Neural cell (in vitro differentiated cells): ENCODE measurements at regions not wholly inside any gene's neighbourhood (a gene's known extent, or its start where the extent isn't known, plus 50 kb on each side); places are given as distances from the start of the nearest gene placed in this dataset.

Experiments used
- H2AFZ ChIP-seq: fragments of 200-600, 300-800 bp; sonication (generic), shearing (Covaris generic); 2 replicates; pipeline ENCODE4 v1.6.0; 2014; ENCODE audit warnings: low read depth, mild to moderate bottlenecking, antibody characterized with exemption, low read length, moderate library complexity
- H3F3A ChIP-seq: fragments of 200-600 bp; shearing (Covaris generic); 2 replicates; pipeline ENCODE4 v1.6.1; 2016; ENCODE audit warnings: mild to moderate bottlenecking, moderate library complexity, mixed read lengths, antibody characterized with exemption, low read length; ENCODE audit not compliant: insufficient read depth, poor library complexity, severe bottlenecking
- H3K27ac ChIP-seq: fragments of 200-600, 300-800 bp; sonication (generic), shearing (Covaris generic); 2 replicates; pipeline ENCODE4 v1.5.1; 2014; ENCODE audit warnings: mild to moderate bottlenecking, low read length, moderate library complexity
- H3K27me3 ChIP-seq: fragments of 300-800, 200-600 bp; sonication (generic), shearing (Covaris generic); 2 replicates; pipeline ENCODE4 v1.6.0; 2014; ENCODE audit warnings: mild to moderate bottlenecking, low read depth, low read length, moderate library complexity; ENCODE audit not compliant: insufficient read depth
- H3K36me3 ChIP-seq: fragments of 300-800, 200-600 bp; sonication (generic), shearing (Covaris generic); 2 replicates; pipeline ENCODE4 v1.5.1; 2014; ENCODE audit warnings: mild to moderate bottlenecking, antibody characterized with exemption, low read length, moderate library complexity; ENCODE audit not compliant: insufficient read depth
- H3K4me2 ChIP-seq: fragments of 300-800, 200-600 bp; sonication (generic), shearing (Covaris generic); 2 replicates; pipeline ENCODE4 v1.6.0; 2014; ENCODE audit warnings: mild to moderate bottlenecking, low read length
- H3K4me3 ChIP-seq: fragments of 300-800, 200-600 bp; sonication (generic), shearing (Covaris generic); 2 replicates; pipeline ENCODE4 v1.5.1; 2014; ENCODE audit warnings: mild to moderate bottlenecking, low read length, moderate library complexity
- H3K79me2 ChIP-seq: fragments of 200-600 bp; shearing (Covaris generic); replicated peaks from 2 replicates; pipeline ENCODE4 v1.6.0; 2014; ENCODE audit warnings: mild to moderate bottlenecking, low read length, moderate library complexity; ENCODE audit not compliant: insufficient read depth
- H3K9ac ChIP-seq: fragments of 300-800, 200-600 bp; sonication (generic), shearing (Covaris generic); 2 replicates; pipeline ENCODE4 v1.6.1; 2016; ENCODE audit warnings: mild to moderate bottlenecking, low read length, mixed read lengths
- H3K9me2 ChIP-seq: fragments of 200-600 bp; shearing (Covaris generic); 2 replicates; pipeline ENCODE4 v1.6.1; 2016; ENCODE audit warnings: mild to moderate bottlenecking, low read length, mixed read lengths; ENCODE audit not compliant: insufficient read depth
- H3K9me3 ChIP-seq: fragments of 200-600, 300-800 bp; sonication (generic), shearing (Covaris generic); 2 replicates; pipeline ENCODE4 v1.6.1; 2016; ENCODE audit warnings: mild to moderate bottlenecking, mixed run types, low read length, moderate library complexity, mixed read lengths
- H4K20me1 ChIP-seq: fragments of 200-600 bp; shearing (Covaris generic); 2 replicates; pipeline ENCODE4 v1.6.1; 2016; ENCODE audit warnings: mild to moderate bottlenecking, mixed run types; ENCODE audit not compliant: insufficient read depth
- CTCF ChIP-seq: fragments of 450-650 bp; IDR thresholded peaks from 2 replicates; pipeline ENCODE4 v1.5.1; 2014; ENCODE audit warnings: antibody characterized with exemption, mild to moderate bottlenecking, moderate library complexity; ENCODE audit not compliant: poor library complexity, severe bottlenecking
- EP300 ChIP-seq: fragments of 450-650 bp; conservative IDR thresholded peaks from 2 replicates; pipeline ENCODE4 v1.6.1; 2014; ENCODE audit warnings: antibody characterized with exemption, mild to moderate bottlenecking, moderate library complexity; ENCODE audit not compliant: poor library complexity, severe bottlenecking
- EZH2 ChIP-seq: fragments of 200-600, 300-800 bp; shearing (Covaris generic), sonication (generic); IDR thresholded peaks from 2 replicates; pipeline ENCODE4 v1.6.1; 2014; ENCODE audit warnings: antibody characterized with exemption, low read length, borderline replicate concordance, mild to moderate bottlenecking; ENCODE audit not compliant: insufficient read depth, poor library complexity, severe bottlenecking
- MXI1 ChIP-seq: fragments of 450-650 bp; conservative IDR thresholded peaks from 2 replicates; pipeline ENCODE4 v1.6.1; 2014; ENCODE audit warnings: antibody characterized with exemption, mild to moderate bottlenecking; ENCODE audit not compliant: poor library complexity, severe bottlenecking
- POLR2AphosphoS5 ChIP-seq: IDR thresholded peaks from 2 replicates; pipeline ENCODE4 v1.6.1; 2012
- RAD21 ChIP-seq: fragments of 450-650 bp; conservative IDR thresholded peaks from 2 replicates; pipeline ENCODE4 v1.6.1; 2014; ENCODE audit warnings: antibody characterized with exemption, mild to moderate bottlenecking, moderate library complexity
- REST ChIP-seq: IDR thresholded peaks from 2 replicates; pipeline ENCODE4 v1.6.1; 2012; ENCODE audit warnings: borderline replicate concordance
- SMC3 ChIP-seq: fragments of 450-650 bp; conservative IDR thresholded peaks from 2 replicates; pipeline ENCODE4 v1.6.1; 2014; ENCODE audit warnings: antibody characterized with exemption, mild to moderate bottlenecking, moderate library complexity; ENCODE audit not compliant: poor library complexity
- TAF1 ChIP-seq: IDR thresholded peaks from 2 replicates; pipeline ENCODE4 v1.6.1; 2012; ENCODE audit warnings: low read depth

DNA sequence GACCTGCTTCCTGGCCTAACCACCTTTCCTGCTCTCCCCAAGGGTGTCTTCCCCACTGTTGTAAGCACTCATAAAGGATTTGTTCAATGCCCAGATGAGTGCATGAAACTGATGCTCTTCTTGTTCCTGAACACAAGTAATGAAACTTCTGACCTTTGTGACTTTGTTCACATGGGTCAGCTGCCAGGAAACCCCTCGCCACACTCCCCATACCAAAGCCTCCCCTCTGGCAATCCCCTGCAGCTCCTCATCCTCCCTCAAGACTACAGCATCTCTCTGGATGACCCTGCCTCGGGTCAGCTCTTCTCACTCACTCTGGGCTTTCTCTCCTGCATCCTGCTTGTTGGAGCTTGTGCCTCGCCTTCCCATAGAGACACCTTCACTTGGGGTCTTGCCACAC, 72.2 kb upstream of the SPTLC1 start:
- Histone ChIP-seq H3K4me3 (no peak overlapping the region), H3K9me3 (no peaks in the 10 kb centered on the region), H3K36me3 (no peaks in the 10 kb centered on the region), H3K79me2 (no peaks in the 10 kb centered on the region), H2AFZ (no peak overlapping the region), H3K9ac (no peak overlapping the region), H3F3A (no peaks in the 10 kb centered on the region), H3K27me3 (no peaks in the 10 kb centered on the region), H3K4me2 (no peak overlapping the region), H3K27ac (no peak overlapping the region), H4K20me1 (no peaks in the 10 kb centered on the region), H3K9me2 (no peaks in the 10 kb centered on the region)
- TF ChIP-seq TAF1 (no peak), MXI1 (no peak), RAD21 (no peak), POLR2AphosphoS5 (no peak), EZH2 (no peak), SMC3 (no peak), CTCF (no peak), EP300 (no peak), REST (no peak)

DNA sequence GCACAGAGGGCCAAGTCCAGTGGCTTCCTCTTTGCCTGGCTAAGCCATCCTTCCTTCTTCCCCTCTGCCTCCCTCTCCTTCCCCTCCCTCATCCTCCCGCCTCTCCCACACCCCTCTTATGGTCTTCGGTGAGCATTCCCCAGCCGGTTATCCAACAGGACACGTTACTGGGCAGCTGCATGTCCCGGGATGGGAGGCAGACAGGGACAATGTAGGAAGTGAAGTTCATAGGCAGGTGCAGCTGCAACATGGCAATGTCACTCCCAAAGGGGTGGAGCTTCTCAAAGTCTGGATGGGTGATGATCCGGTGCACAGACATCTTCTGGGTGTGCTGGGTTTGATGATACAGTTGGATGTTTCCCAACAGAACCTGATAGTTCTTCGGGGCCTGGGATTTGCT, 71.4 kb upstream of the SPTLC1 start:
- no peaks in the 10 kb centered on the region for H4K20me1 ChIP-seq
- no peak overlapping the region for H3K27ac ChIP-seq
- no peaks in the 10 kb centered on the region for H3K36me3 ChIP-seq
- H3K27me3 ChIP-seq, result no peaks in the 10 kb centered on the region
- no peaks in the 10 kb centered on the region for H3K79me2 ChIP-seq
- no peaks in the 10 kb centered on the region for H3K9me2 ChIP-seq
- H2AFZ ChIP-seq, result no peak overlapping the region
- TF ChIP-seq RAD21, result no peak
- no peak for TF ChIP-seq REST
- no peak for TF ChIP-seq EP300
- TF ChIP-seq CTCF, result no peak
- no peak for TF ChIP-seq MXI1
- no peak for TF ChIP-seq EZH2
- no peak for TF ChIP-seq POLR2AphosphoS5
- no peak for TF ChIP-seq TAF1
- TF ChIP-seq SMC3, result no peak
- H3K9ac ChIP-seq, result no peak overlapping the region
- H3K4me2 ChIP-seq, result no peak overlapping the region
- H3F3A ChIP-seq, result no peaks in the 10 kb centered on the region
- H3K4me3 ChIP-seq, result no peak overlapping the region
- H3K9me3 ChIP-seq, result no peaks in the 10 kb centered on the region
